Thoracic aorta (tissue), 2 donors: ENCODE measurements at regions not wholly inside any gene's neighbourhood (a gene's known extent, or its start where the extent isn't known, plus 50 kb on each side); places are given as distances from the start of the nearest gene placed in this dataset.

Source experiments
- ATAC-seq: fragments of 150-250 bp; one replicate; pipeline ENCODE4 v1.8.0; 2017; ENCODE audit warnings: low read depth; ENCODE audit not compliant: insufficient number of reproducible peaks, low FRiP score
- DNase-seq: peaks from one replicate; pipeline ENCODE4 v3.0.0-alpha.2; 2020; ENCODE audit warnings: low spot score
- H3K27ac ChIP-seq, 2 donors: fragments of 200-600 bp; sonication (generic); 1 replicate in 1 of 2; 2 replicates in 1 of 2; pipeline ENCODE4 v1.5.1; 2016; ENCODE audit warnings: mild to moderate bottlenecking in 2 of 2, moderate library complexity in 2 of 2
- H3K27me3 ChIP-seq: fragments of 200-600 bp; sonication (generic); replicated peaks from 2 replicates; pipeline ENCODE4 v1.6.0; 2016; ENCODE audit warnings: mild to moderate bottlenecking; ENCODE audit not compliant: insufficient read depth
- H3K36me3 ChIP-seq: fragments of 200-600 bp; sonication (generic); one replicate; pipeline ENCODE4 v1.5.1; 2016
- H3K4me1 ChIP-seq, 2 donors: fragments of 200-600 bp; sonication (generic); 1 replicate in 1 of 2; 2 replicates in 1 of 2; pipeline versions ENCODE4 v1.5.1 to v1.6.0; 2016; ENCODE audit warnings: low read depth in 2 of 2, mild to moderate bottlenecking in 1 of 2; ENCODE audit not compliant: control insufficient read depth in 1 of 2
- H3K4me3 ChIP-seq: fragments of 200-600 bp; sonication (generic); 2 replicates; pipeline ENCODE4 v1.5.1; 2016; ENCODE audit warnings: mild to moderate bottlenecking
- H3K9me3 ChIP-seq: fragments of 200-600 bp; sonication (generic); 2 replicates; pipeline ENCODE4 v1.5.1; 2016
- CTCF ChIP-seq: fragments of 200-600 bp; sonication (generic); IDR thresholded peaks from one replicate; pipeline ENCODE4 v1.5.1; 2019; ENCODE audit warnings: antibody characterized with exemption

- DNase-seq (peak; percentile 33), ATAC-seq (peak; percentile 38)
- Histone ChIP-seq H3K4me3 (no peak overlapping the region), H3K27me3 (no peaks in the 10 kb centered on the region), H3K27ac (peak overlapping the region; percentile 47 to 75), H3K4me1 (peaks cover 6 to 7% of the 10 kb centered on the region in 2 donors), H3K36me3 (no peaks in the 10 kb centered on the region), H3K9me3 (no peaks in the 10 kb centered on the region)
- TF ChIP-seq CTCF: no peak
Measured at GRCh38 chr3:66722675-66723074, 221.9 kb upstream of the LRIG1 start.

GRCh38 chr3:66723231-66723630 lies 222.4 kb upstream of the LRIG1 start:
- H3K4me3 ChIP-seq: no peak overlapping the region
- H3K36me3 ChIP-seq: no peaks in the 10 kb centered on the region
- H3K9me3 ChIP-seq: no peaks in the 10 kb centered on the region
- no peaks in the 10 kb centered on the region for H3K27me3 ChIP-seq
- H3K4me1 ChIP-seq: peaks cover 6 to 7% of the 10 kb centered on the region in 2 donors
- no peak for TF ChIP-seq CTCF
- ATAC-seq: no peak
- no peak for DNase-seq
- H3K27ac ChIP-seq: peak overlapping the region in 1 of 2 donors; percentile 75

- Histone ChIP-seq H3K36me3 (no peaks in the 10 kb centered on the region), H3K27ac (no peak overlapping the region), H3K4me1 (no peaks in the 10 kb centered on the region), H3K9me3 (no peaks in the 10 kb centered on the region), H3K27me3 (no peaks in the 10 kb centered on the region), H3K4me3 (no peak overlapping the region)
- TF ChIP-seq CTCF: no peak
- no peak for ATAC-seq
- no peak for DNase-seq
Measured at GRCh38 chr3:66729687-66730393, 229.0 kb upstream of the LRIG1 start.

GRCh38 chr3:66738625-66739365 lies 238.0 kb upstream of the LRIG1 start:
- H3K9me3 ChIP-seq: no peaks in the 10 kb centered on the region
- H3K27ac ChIP-seq: no peak overlapping the region

More at GRCh38 chr3:66738625-66739365, 238.0 kb upstream of the LRIG1 start:
- DNase-seq (no peak), ATAC-seq (no peak)
- H3K4me1 ChIP-seq: peaks cover 3 to 14% of the 10 kb centered on the region in 2 donors
- H3K27me3 ChIP-seq: no peaks in the 10 kb centered on the region
- H3K36me3 ChIP-seq: no peaks in the 10 kb centered on the region
- TF ChIP-seq CTCF: no peak
- H3K4me3 ChIP-seq: no peak overlapping the region
